ENCODE measurements at regions not wholly inside any gene's neighbourhood (a gene's known extent, or its start where the extent isn't known, plus 50 kb on each side); places are given as distances from the start of the nearest gene placed in this dataset.

DNA sequence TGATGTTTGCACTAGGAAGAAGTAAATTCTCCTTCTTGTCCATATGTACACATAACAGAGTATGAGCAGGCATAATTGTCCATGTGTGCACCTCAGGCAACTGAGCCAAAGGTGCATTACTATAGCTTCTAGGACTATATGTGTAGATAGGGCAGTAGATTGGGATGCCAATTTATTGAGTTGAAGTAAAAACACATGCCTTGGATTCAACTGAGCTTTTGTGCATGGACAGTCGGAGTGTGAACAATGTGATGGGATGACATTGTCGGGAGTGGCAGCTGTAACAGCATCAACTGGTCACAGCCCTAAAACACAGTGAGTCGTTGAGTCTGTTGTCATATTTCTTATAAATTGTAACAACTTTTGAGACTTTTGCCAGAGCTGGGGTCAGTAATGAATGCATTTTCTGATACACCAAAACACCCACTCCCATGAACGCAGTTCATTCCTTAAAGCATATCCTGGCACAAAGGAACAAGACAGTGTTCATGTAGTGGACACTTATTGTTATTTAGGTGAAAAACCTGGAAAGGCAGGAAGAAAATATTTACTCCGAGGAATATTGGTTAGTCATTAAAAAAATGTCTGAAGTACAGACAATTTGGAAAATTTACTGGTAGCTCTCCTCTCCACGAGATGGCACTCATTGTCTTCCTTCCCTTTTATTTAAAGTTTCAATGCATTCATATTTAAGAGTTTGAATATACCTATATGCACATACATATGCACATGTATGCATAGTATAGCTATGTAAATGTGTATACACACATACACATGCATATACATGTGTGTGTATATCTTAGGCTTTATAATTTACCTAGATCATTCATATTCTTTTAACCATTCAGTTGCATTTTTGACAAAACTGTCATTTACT is 302.0 kb upstream of the STXBP5 start:
- H3K27ac Mint-ChIP-seq = no peak overlapping the region
- DNase-seq = no peak
- H3K4me3 Mint-ChIP-seq = no peak overlapping the region
- no peaks in the 10 kb centered on the region for H3K9me3 ChIP-seq (ENCODE audit: control insufficient read depth, low read length, poor library complexity, severe bottlenecking)
- no peak for ATAC-seq
- H3K36me3 Mint-ChIP-seq (ENCODE audit: low read depth) = no peaks in the 10 kb centered on the region
- H3K4me1 Mint-ChIP-seq = peaks cover 4% of the 10 kb centered on the region
- peaks cover 9% of the 10 kb centered on the region for H3K27me3 Mint-ChIP-seq

DNA sequence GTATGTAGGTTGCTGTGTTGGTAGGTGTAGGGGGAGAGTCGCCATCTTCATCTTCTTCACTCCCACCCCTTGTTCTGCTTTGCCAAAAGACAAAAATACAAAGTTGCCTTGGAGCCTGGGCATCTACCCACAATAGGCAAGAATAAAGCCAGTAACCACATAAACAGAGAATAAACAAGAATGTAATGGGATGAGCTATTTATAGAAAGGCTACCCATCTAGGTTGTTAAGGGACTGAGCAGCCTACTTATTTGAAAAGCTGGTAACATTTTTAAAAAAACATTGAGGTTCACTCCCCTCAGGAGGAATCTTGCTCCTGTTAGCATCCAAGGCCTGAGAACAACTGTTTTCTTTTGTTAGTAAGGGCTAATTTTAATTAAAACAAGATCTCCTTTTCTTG is 301.4 kb upstream of the STXBP5 start:
- Mint-ChIP-seq H3K4me1 (peaks cover 4% of the 10 kb centered on the region), H3K27me3 (peaks cover 10% of the 10 kb centered on the region), H3K36me3 (ENCODE audit: low read depth) (no peaks in the 10 kb centered on the region), H3K4me3 (no peak overlapping the region), H3K27ac (no peak overlapping the region)
- H3K9me3 ChIP-seq (ENCODE audit: control insufficient read depth, low read length, poor library complexity, severe bottlenecking) = no peaks in the 10 kb centered on the region
- no peak for DNase-seq
- ATAC-seq = no peak

DNA sequence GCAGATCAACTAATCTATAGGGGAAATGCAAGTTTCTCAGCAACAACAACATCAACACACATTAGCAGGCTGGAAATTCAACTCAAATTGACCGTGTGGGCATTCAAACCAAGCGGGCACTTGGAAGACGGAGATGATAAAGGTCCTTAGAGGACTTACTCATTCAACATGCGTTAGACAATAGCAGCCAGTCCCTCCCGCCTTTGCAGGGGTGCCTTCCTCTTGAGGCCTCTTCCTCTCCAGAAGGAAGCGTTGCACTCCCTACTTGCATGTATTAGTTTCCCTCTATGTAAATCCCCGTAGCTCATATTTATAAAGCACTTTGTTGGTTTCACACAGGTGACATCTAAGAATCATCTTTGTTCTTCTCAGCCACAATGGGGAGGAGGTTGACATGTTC is 300.8 kb upstream of the STXBP5 start:
- Mint-ChIP-seq H3K4me1 (peaks cover 4% of the 10 kb centered on the region), H3K36me3 (ENCODE audit: low read depth) (no peaks in the 10 kb centered on the region), H3K27ac (no peak overlapping the region), H3K27me3 (peaks cover 10% of the 10 kb centered on the region), H3K4me3 (no peak overlapping the region)
- H3K9me3 ChIP-seq (ENCODE audit: control insufficient read depth, low read length, poor library complexity, severe bottlenecking) = no peaks in the 10 kb centered on the region
- ATAC-seq = no peak
- no peak for DNase-seq

DNA sequence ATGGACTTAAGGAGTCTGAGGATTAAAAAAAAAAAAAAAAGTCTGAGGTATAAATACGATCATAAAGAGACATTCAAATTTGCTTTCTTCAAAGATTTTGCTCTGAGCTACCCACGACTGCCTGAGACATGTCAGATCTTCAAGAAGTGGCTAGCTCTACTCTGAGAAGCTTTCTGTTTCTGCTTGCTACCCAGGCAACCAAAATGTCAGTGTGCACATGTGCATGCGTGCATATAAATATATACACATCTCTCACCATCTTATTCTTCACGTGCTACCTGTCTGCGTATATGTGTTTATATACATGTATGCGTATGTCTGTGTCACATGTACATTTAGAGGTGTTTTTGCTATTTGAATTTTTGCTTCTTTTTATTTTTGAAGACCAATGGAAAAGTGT is 299.6 kb upstream of the STXBP5 start:
- no peak for ATAC-seq
- peaks cover 6% of the 10 kb centered on the region for H3K27me3 Mint-ChIP-seq

DNA sequence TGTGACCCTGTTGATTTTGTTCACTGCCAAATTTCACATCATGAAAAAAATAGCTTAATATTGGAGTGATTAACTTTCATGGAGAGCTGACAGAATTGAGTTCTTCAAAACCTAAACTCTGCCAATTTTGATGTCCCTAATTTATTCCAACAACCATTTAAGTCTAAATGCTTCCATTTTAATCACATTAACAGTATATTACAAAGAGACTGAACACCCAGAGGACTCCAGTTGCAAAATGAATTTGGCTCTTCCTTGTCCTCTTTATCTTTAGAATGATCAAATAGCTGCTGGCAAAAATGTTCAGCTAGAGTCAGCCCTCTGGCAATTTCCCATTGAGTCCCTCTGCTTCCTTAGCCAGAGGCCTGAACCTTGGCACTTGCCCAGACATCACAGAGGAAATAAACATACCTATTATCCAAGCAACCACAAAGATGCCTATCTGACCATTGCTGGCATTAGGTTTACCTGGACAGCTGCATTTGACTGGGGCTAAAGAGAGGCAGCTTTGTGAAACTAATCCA is 299.0 kb upstream of the STXBP5 start:
- peaks cover 2% of the 10 kb centered on the region for H3K4me1 Mint-ChIP-seq
- no peak for ATAC-seq
- no peak overlapping the region for H3K4me3 Mint-ChIP-seq
- H3K9me3 ChIP-seq (ENCODE audit: control insufficient read depth, low read length, poor library complexity, severe bottlenecking) = no peaks in the 10 kb centered on the region
- no peak for DNase-seq
- H3K36me3 Mint-ChIP-seq (ENCODE audit: low read depth) = no peaks in the 10 kb centered on the region
- no peak overlapping the region for H3K27ac Mint-ChIP-seq
- peaks cover 7% of the 10 kb centered on the region for H3K27me3 Mint-ChIP-seq

More for the DNA sequence above, 299.6 kb upstream of the STXBP5 start:
- Mint-ChIP-seq H3K36me3 (ENCODE audit: low read depth) (no peaks in the 10 kb centered on the region), H3K4me3 (no peak overlapping the region), H3K4me1 (peaks cover 2% of the 10 kb centered on the region), H3K27ac (no peak overlapping the region)
- no peaks in the 10 kb centered on the region for H3K9me3 ChIP-seq (ENCODE audit: control insufficient read depth, low read length, poor library complexity, severe bottlenecking)
- DNase-seq = no peak

DNA sequence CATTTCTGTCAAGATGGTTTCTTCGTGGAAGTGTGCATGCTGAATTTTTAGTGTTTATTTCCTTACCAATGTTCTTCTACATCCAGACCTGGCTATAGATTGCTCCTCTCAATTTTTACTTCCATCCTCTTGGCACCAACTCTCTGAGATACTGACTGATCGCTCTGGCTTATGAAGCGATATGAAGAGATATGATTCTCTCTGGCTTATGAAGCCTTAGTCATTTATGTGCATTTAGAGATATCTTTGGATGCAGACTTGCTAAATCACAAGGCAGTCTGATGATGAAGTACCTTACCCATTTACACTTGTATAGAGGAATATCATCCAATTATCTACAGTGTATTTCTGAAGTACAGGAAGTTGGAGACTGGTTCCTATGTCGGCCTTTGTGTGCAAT is 295.4 kb upstream of the STXBP5 start:
- peaks cover 28% of the 10 kb centered on the region for H3K27me3 Mint-ChIP-seq
- H3K4me1 Mint-ChIP-seq = no peaks in the 10 kb centered on the region
- no peaks in the 10 kb centered on the region for H3K36me3 Mint-ChIP-seq (ENCODE audit: low read depth)
- DNase-seq = no peak
- H3K9me3 ChIP-seq (ENCODE audit: control insufficient read depth, low read length, poor library complexity, severe bottlenecking) = no peaks in the 10 kb centered on the region
- ATAC-seq = no peak
- H3K27ac Mint-ChIP-seq = no peak overlapping the region
- H3K4me3 Mint-ChIP-seq = no peak overlapping the region

DNA sequence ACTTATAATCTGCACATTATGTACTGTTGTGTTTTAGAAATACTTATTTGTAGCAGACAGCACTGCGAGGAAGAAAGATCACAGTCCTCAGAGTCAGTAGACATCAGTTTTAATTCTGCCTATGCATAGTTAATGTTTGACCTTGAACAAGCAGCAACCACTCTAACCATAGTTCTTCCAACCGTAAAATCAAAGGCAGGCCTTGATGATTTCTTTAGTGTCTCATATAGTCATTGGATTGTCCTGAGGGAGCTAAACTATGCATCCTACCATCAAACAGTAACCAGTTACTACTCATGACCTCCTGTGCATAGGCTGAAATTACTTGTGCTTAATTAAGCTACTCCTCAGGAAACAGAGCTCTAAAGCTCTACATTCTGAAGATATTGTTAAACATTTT is 294.8 kb upstream of the STXBP5 start:
- Mint-ChIP-seq H3K4me3 (no peak overlapping the region), H3K27ac (no peak overlapping the region), H3K36me3 (ENCODE audit: low read depth) (no peaks in the 10 kb centered on the region), H3K27me3 (peaks cover 34% of the 10 kb centered on the region), H3K4me1 (peaks cover 2% of the 10 kb centered on the region)
- H3K9me3 ChIP-seq (ENCODE audit: control insufficient read depth, low read length, poor library complexity, severe bottlenecking) = no peaks in the 10 kb centered on the region
- DNase-seq = no peak
- no peak for ATAC-seq

DNA sequence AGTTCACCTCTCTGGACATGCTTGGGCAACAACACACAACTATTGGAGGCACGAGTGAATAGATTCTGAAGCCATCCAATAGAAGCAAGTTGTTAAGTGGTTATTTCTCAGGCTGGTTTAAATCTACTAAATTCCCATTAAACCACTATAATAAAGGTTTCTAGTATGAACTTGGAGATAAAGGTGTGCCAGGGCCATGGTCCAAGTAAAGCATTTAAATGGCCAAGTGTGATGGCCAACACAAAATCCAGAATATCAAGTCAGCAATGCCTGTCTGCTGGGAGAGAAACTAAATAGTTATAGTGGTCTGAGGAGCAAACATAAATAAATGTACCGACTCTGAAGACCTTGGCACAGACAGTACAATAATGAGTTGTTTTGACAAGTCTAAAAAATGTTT is 294.3 kb upstream of the STXBP5 start:
- Mint-ChIP-seq H3K36me3 (ENCODE audit: low read depth) (no peaks in the 10 kb centered on the region), H3K4me1 (peaks cover 2% of the 10 kb centered on the region), H3K27ac (no peak overlapping the region), H3K27me3 (peaks cover 37% of the 10 kb centered on the region), H3K4me3 (no peak overlapping the region)
- ATAC-seq (no peak), DNase-seq (no peak)
- H3K9me3 ChIP-seq (ENCODE audit: control insufficient read depth, low read length, poor library complexity, severe bottlenecking) = no peaks in the 10 kb centered on the region

DNA sequence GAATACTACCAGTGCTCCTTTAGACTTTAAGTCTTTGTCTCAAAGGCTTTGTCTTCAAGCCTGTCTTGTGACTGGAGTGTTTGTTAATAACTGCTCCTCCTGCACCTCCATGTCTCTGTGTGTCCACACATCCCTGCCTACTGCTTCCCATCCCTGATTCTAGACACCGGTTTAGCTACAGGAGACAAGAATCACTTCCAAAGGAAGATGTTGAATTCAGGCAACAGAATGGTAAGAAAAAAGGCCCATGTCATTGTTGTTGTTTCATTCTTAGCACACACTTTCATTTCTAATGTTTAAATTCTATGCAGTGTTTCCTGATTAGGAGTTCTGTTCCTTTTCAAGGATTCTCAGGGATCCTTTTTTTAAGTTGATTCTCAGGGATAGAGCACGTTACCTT is 293.6 kb upstream of the STXBP5 start:
- no peak for ATAC-seq

DNA sequence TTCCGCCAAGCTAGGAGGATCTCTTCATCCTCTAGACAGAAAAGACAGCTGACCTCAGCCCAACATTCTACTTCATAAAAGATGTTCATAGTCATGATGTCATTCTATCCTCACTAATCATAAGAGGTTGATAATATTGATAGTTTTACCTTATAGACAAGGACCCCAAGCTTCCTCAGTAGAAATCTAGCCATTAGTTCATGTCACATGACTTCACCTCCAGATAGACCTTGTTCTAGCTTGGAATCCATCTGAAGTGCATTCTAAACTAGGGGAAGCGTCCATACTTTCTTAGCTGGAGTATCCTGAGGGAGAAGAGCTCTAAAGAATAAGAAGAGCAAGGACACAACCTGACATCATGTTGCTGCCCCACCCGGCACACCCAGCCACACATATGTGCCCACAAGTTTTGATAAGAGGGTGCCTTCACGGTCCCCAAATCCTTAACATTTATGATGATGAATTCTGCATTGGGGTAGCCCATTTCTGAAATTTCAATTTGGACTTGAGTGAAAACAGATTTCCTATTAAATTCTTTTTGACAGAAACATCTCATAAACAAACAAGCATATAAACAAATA is 292.5 kb upstream of the STXBP5 start:
- H3K27ac Mint-ChIP-seq = no peak overlapping the region
- peaks cover 2% of the 10 kb centered on the region for H3K4me1 Mint-ChIP-seq
- H3K36me3 Mint-ChIP-seq (ENCODE audit: low read depth) = no peaks in the 10 kb centered on the region
- peaks cover 37% of the 10 kb centered on the region for H3K27me3 Mint-ChIP-seq
- ATAC-seq (no peak), DNase-seq (no peak)
- H3K4me3 Mint-ChIP-seq = no peak overlapping the region
- no peaks in the 10 kb centered on the region for H3K9me3 ChIP-seq (ENCODE audit: control insufficient read depth, low read length, poor library complexity, severe bottlenecking)

More for the DNA sequence above, 293.6 kb upstream of the STXBP5 start:
- Mint-ChIP-seq H3K27ac (no peak overlapping the region), H3K4me1 (peaks cover 2% of the 10 kb centered on the region), H3K4me3 (no peak overlapping the region), H3K36me3 (ENCODE audit: low read depth) (no peaks in the 10 kb centered on the region), H3K27me3 (peaks cover 37% of the 10 kb centered on the region)
- no peaks in the 10 kb centered on the region for H3K9me3 ChIP-seq (ENCODE audit: control insufficient read depth, low read length, poor library complexity, severe bottlenecking)
- no peak for DNase-seq

DNA sequence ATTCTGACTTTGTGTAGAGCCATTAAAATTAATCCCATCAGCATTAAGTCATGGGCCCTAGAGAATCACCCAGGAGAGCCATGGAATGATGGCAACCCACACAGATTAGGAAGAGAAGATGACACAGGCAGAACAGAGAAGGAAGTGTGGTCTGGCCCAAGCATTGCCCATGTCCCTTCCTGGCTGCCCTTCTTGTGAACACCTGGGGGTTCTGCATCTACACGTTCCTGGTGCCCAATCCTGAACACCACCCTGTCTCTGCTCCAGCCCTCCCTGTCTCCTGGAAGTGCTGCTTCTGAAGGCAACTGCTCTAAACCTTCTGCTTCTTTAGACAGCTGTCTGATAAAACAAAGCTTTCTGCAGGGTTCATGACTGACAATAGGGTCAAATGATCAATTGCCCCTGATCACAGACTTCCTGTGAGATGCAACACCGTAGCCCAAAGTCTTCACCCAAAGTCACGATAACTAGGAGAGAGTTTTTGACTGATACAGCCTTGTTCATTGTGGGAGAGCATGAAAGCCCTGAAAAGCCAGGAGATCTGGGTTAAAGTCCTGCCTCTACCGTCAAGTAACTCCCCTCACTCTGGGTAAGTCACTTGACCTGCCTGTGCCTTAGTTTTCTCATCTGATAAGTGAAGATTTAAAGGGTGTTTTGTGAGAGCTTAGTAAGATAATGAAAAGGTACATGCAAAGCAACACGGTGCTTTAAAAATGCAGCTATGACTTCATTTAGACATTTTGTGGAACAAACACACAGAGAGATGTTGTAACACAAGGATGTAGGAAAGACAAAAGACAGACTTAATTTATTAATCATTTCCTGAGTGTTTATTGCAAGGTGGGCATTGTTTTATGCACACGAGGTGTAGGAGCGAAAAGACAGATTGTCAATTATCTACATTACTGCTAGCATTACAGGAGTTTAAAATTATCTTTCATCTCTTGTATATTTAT is 291.2 kb upstream of the STXBP5 start:
- peaks cover 2% of the 10 kb centered on the region for H3K4me1 Mint-ChIP-seq
- peaks cover 31% of the 10 kb centered on the region for H3K27me3 Mint-ChIP-seq
- H3K27ac Mint-ChIP-seq = no peak overlapping the region
- H3K36me3 Mint-ChIP-seq (ENCODE audit: low read depth) = no peaks in the 10 kb centered on the region
- H3K4me3 Mint-ChIP-seq = no peak overlapping the region
- ATAC-seq (no peak), DNase-seq (no peak)
- no peaks in the 10 kb centered on the region for H3K9me3 ChIP-seq (ENCODE audit: control insufficient read depth, low read length, poor library complexity, severe bottlenecking)

DNA sequence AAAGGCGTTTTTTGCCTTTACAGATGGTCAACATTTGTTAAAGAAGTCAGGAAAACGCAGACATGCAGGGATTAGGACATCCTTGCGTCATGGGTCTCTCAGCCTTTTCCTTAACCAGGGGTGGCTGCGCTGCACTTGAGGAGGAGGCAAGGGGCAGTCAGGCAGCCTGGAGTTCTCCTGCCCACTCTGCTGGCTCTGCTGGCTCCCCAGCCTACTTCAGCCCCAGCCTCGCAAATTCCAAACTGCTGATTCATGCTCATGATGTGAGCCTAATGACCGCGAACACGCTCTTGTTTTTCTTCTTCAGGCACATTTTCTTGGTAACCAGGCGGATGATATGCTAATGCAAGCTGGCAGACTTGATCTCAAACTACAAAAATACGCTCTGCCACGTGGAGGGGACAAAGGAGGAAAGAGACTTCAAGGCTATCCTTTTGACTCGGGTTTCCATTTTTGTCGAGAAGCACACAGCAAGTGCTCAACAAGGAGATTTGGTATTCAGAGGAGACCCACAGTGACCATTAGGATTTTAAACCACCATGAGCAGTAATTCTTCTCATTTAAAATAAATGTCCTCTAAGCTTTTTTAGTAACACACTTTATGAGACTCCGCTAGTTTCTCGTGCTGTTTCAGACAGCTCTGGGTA is 290.3 kb upstream of the STXBP5 start:
- no peaks in the 10 kb centered on the region for H3K9me3 ChIP-seq (ENCODE audit: control insufficient read depth, low read length, poor library complexity, severe bottlenecking)
- H3K4me1 Mint-ChIP-seq = peaks cover 2% of the 10 kb centered on the region
- H3K27me3 Mint-ChIP-seq = peaks cover 31% of the 10 kb centered on the region
- H3K27ac Mint-ChIP-seq = no peak overlapping the region
- H3K4me3 Mint-ChIP-seq = no peak overlapping the region
- DNase-seq (no peak), ATAC-seq (no peak)
- H3K36me3 Mint-ChIP-seq (ENCODE audit: low read depth) = no peaks in the 10 kb centered on the region

Data from T-helper 17 cell (primary cell).